ENCODE measurements at regions not wholly inside any gene's neighbourhood (a gene's known extent, or its start where the extent isn't known, plus 50 kb on each side); places are given as distances from the start of the nearest gene placed in this dataset.

DNA sequence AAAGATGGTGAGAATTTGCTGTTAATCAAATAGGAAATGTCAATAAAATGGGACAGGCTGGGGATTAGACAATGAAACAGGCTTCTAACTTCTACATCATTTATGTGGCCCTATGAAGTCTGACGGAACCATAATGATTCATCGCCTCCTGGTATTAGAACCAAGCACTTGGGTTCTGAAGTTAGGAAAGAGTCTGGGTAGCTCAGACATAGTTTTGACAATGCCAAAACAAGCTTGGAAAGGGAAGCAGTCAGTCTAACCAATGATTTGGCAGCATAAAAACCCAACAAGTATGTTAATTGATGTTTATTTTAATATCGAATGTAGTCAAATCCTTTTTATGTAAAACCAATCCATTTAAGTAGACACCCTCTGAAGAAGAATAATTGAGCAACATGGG lies 160.8 kb upstream of the RSPO3 start:
- Histone ChIP-seq H3K27ac (no peak overlapping the region), H3K4me1 (no peaks in the 10 kb centered on the region), H3K9me3 (no peaks in the 10 kb centered on the region), H3K4me3 (no peak overlapping the region), H3K27me3 (replicated peaks in 1 of 7) (no peaks in the 10 kb centered on the region), H3K36me3 (no peaks in the 10 kb centered on the region)
- intact Hi-C loops (cut with DNase I; ENCODE audit: low total_unique reads) = no loop called here
- TF ChIP-seq POLR2A (IDR thresholded peaks at IDR 0.05) (no peak), POLR2AphosphoS5 (IDR thresholded peaks at IDR 0.05) (no peak)
- TF ChIP-seq, protein P1, sequence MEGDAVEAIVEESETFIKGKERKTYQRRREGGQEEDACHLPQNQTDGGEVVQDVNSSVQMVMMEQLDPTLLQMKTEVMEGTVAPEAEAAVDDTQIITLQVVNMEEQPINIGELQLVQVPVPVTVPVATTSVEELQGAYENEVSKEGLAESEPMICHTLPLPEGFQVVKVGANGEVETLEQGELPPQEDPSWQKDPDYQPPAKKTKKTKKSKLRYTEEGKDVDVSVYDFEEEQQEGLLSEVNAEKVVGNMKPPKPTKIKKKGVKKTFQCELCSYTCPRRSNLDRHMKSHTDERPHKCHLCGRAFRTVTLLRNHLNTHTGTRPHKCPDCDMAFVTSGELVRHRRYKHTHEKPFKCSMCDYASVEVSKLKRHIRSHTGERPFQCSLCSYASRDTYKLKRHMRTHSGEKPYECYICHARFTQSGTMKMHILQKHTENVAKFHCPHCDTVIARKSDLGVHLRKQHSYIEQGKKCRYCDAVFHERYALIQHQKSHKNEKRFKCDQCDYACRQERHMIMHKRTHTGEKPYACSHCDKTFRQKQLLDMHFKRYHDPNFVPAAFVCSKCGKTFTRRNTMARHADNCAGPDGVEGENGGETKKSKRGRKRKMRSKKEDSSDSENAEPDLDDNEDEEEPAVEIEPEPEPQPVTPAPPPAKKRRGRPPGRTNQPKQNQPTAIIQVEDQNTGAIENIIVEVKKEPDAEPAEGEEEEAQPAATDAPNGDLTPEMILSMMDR (IDR thresholded peaks at IDR 0.05 in 8 of 11, conservative IDR thresholded peaks at IDR 0.05 in 3 of 11) = no peak
- 79 to 90% (median 87%) methylated on average over 3 of the region's 3 CpGs for WGBS, 5 donors
- no peak for DNase-seq

DNA sequence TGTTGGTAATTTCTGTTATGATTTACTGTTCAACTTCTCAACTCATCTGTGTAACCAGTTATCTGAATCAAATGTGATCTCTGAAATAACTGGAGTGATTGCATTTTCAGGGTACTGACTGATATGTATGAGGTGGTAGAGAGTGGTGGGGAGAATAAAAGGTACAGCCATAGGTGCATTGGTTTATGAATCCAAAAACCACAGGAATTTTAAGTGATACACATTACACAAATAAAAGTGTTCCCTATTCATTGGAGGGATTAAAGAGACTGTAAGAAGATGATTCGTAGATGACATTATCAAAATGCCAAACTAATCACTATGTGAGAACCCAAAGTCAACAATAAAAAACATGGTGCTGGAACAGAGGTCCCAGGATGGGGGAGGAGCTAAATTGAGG lies 158.7 kb upstream of the RSPO3 start:
- TF ChIP-seq, protein P1 (IDR thresholded peaks at IDR 0.05 in 8 of 11, conservative IDR thresholded peaks at IDR 0.05 in 3 of 11) = no peak
- TF ChIP-seq POLR2AphosphoS5 (IDR thresholded peaks at IDR 0.05) = no peak
- no peak for TF ChIP-seq POLR2A (IDR thresholded peaks at IDR 0.05)

DNA sequence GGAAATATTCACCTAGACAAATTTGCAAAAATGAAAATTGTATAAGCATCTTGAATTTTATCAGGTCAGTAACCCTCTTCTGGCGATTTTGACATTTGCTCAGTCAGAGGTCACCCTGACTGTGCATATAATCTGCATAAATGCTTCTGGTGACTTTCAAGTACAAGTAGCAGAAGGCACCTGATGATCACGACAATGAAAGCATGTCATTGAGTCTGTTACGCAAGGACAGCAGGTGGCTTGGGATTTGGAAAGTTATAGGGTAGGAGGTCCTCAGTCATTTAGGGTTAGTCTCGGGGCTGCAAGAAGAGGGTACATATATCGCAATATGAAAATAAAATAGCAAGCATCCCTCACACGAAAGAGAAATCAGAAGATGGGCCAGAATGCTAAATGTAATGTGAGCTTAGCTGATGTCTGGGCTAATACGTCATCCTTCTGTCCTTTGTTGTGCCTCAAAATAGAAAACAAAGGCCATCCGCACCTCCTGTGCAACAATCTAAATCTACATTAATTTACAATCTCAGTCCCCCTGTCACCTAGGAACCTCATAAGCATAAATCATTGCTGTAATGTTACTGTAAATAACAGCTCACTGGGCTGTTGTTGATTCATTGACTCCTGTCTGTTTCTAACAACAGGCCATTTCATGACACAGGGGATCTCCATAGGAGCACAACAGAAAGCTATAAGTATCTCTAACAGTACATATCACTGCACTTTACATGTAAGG lies 155.2 kb upstream of the RSPO3 start:
- H3K36me3 ChIP-seq = no peaks in the 10 kb centered on the region
- no peaks in the 10 kb centered on the region for H3K27me3 ChIP-seq (replicated peaks in 1 of 7)
- DNase-seq = no peak
- WGBS, 5 donors = 77 to 84% (median 78%) methylated on average over 8 of the region's 8 CpGs
- H3K9me3 ChIP-seq = no peaks in the 10 kb centered on the region
- TF ChIP-seq, protein P1 (IDR thresholded peaks at IDR 0.05 in 8 of 11, conservative IDR thresholded peaks at IDR 0.05 in 3 of 11) = no peak
- TF ChIP-seq POLR2A (IDR thresholded peaks at IDR 0.05) = no peak
- no peak for TF ChIP-seq POLR2AphosphoS5 (IDR thresholded peaks at IDR 0.05)
- no peak overlapping the region for H3K4me3 ChIP-seq
- H3K4me1 ChIP-seq = no peaks in the 10 kb centered on the region
- intact Hi-C loops (cut with DNase I; ENCODE audit: low total_unique reads) = no loop called here
- no peak overlapping the region for H3K27ac ChIP-seq

More for the DNA sequence above, 158.7 kb upstream of the RSPO3 start:
- no peaks in the 10 kb centered on the region for H3K27me3 ChIP-seq (replicated peaks in 1 of 7)
- H3K36me3 ChIP-seq = no peaks in the 10 kb centered on the region
- no peaks in the 10 kb centered on the region for H3K9me3 ChIP-seq
- intact Hi-C loops (cut with DNase I; ENCODE audit: low total_unique reads) = no loop called here
- H3K4me3 ChIP-seq = no peak overlapping the region
- WGBS, 5 donors = 62 to 78% (median 69%) methylated on average over 1 of the region's 1 CpG
- no peaks in the 10 kb centered on the region for H3K4me1 ChIP-seq
- no peak overlapping the region for H3K27ac ChIP-seq
- DNase-seq = no peak

DNA sequence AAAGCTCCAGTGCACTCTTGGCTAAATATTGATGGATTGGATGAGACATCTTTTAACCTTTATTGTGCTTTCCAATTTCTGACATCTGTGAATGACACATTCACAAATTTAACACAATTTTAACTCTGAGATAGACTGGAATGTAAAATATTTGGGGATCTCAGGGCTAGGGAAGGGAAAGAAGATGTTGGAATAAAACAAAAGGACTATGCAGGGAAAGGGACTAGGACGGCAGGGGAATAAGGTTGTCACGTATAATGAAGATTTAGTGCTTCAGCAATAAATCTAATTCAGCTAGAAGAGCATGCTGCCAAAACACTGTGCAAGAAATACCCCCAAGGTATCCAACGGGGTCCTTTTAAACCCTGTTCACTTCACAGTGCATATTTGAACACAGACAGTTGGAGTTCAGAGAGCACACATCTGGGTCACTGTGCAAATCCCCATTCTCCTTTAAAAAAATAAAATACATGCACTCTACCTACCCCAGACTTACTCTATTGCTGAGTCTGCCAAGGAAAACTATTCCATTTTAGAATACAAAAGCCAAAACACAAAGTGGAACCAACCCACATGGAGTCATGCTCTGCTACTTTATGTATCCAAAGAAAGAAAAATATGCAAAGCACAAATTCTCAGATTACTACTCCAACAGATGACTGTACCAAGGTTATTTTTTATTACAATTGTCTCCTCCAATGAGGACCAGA lies 151.0 kb upstream of the RSPO3 start:
- Histone ChIP-seq H3K4me1 (no peaks in the 10 kb centered on the region), H3K36me3 (no peaks in the 10 kb centered on the region), H3K27me3 (replicated peaks in 1 of 7) (no peaks in the 10 kb centered on the region), H3K27ac (no peak overlapping the region), H3K4me3 (no peak overlapping the region), H3K9me3 (peaks cover 0 to 3% (median 0%) of the 10 kb centered on the region in 8 donors)
- 42 to 56% (median 53%) methylated on average over 3 of the region's 3 CpGs for WGBS, 5 donors
- DNase-seq = no peak
- intact Hi-C loops (cut with DNase I; ENCODE audit: low total_unique reads) = no loop called here
- no peak for TF ChIP-seq POLR2AphosphoS5 (IDR thresholded peaks at IDR 0.05)
- TF ChIP-seq, protein P1 (IDR thresholded peaks at IDR 0.05 in 8 of 11, conservative IDR thresholded peaks at IDR 0.05 in 3 of 11) = no peak
- no peak for TF ChIP-seq POLR2A (IDR thresholded peaks at IDR 0.05)

All from spleen (tissue), 11 donors.